Astrocyte of the spinal cord (primary cell): ENCODE measurements at regions not wholly inside any gene's neighbourhood (a gene's known extent, or its start where the extent isn't known, plus 50 kb on each side); places are given as distances from the start of the nearest gene placed in this dataset.
A peak's percentile ranks its signal among the peaks of the same experiment; 100 is the strongest.
"Not testable (repeated sequence)": the region's sequence is repeated elsewhere in the genome, so short reads cannot be mapped to it uniquely, and the experiment has no call there.

Source experiments
- DNase-seq: peaks from one replicate; pipeline ENCODE4 v3.0.0; 2011; ENCODE audit warnings: low read depth, low spot score
- H3K4me3 ChIP-seq: 2 replicates; pipeline ENCODE4 v1.5.1; 2011; ENCODE audit warnings: low read depth, mild to moderate bottlenecking, low read length, moderate library complexity
- CTCF ChIP-seq: IDR thresholded peaks from 2 replicates; pipeline ENCODE4 v1.5.1; 2012; ENCODE audit warnings: low read depth, mild to moderate bottlenecking, low read length, inconsistent platforms
- in situ Hi-C: cut with HindIII; loops from 2 replicates; pipeline ENCODE4 v1.10.0; 2017; ENCODE audit warnings: low sequenced_read_pairs

DNA sequence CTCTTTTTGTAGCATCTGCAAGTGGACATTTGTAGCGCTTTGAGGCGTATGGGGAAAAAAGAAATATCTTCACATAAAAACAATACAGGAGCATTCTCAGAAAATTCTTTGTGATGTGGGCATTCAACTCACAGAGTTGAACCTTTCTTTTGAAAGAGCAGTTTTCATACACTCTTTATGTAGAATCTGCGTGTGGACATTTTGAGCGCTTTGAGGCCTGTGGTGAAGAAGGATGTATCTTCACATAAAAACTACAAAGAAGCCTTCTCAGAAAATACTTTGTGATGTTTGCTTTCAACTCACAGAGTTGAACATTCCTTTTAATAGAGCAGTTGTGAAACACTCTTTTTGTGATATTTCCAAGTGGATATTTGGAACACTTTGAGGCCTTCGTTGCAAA lies 598.4 kb upstream of the ZNF337 start:
- H3K4me3 ChIP-seq: no peak overlapping the region
- TF ChIP-seq CTCF: no peak
- in situ Hi-C loops: no loop called here
- DNase-seq: no peak

DNA sequence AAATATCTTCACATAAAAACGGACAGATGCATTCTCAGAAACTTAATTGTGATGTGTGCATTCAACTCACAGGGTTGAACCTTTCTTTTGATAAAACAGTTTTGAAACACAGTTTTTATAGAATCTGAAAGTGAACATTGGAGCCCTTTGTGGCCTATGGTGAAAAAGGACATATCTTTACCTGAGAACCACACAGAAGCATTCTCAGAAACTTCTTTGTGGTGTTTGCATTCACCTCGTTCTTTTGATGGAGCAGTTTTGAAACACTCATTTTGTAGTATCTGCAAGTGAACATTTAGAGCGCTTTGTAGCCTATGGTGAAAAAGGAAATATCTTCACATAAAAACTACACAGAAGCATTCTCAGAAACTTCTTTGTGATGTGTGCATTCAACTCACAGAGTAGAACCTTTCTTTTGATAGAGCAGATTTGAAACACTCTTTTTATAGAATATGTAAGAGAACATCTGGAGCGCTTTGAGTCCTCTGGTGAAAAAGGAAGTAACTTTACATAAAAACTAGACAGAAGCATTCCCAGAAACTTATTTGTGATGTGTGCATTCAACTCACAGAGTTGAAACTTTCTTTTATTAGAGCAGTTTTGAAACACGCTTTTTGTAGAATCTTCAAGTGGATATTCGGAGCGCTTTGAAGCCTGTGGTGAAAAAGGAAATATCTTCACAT lies 591.9 kb upstream of the ZNF337 start:
- DNase-seq, H3K4me3 ChIP-seq, in situ Hi-C loops: not testable (repeated sequence)

DNA sequence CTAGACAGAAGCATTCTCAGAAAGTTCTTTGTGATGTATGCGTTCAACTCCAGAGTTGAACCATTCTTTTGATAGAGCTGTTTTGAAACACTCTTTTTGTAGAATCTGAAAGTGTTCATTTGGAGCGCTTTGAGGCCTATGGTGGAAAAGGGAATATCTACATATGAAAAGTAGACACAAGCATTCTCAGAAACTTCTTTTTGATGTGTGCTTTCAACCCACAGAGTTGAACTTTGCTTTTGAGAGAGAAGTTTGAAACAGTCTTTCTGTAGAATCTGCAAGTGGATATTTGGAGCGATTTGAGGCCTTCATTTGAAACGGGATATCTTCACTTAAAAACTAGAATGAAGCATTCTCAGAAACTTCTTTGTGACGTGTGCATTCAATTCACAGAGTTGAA lies 582.6 kb upstream of the ZNF337 start:
- no peak for DNase-seq
- no peak overlapping the region for H3K4me3 ChIP-seq
- in situ Hi-C loops: no loop called here
- TF ChIP-seq CTCF: no peak

- in situ Hi-C loops: no loop called here
- H3K4me3 ChIP-seq: no peak overlapping the region
- DNase-seq: no peak
- TF ChIP-seq CTCF: no peak
These were observed 580.7 kb upstream of the ZNF337 start for GRCh38 chr20:26277339-26277738.

DNA sequence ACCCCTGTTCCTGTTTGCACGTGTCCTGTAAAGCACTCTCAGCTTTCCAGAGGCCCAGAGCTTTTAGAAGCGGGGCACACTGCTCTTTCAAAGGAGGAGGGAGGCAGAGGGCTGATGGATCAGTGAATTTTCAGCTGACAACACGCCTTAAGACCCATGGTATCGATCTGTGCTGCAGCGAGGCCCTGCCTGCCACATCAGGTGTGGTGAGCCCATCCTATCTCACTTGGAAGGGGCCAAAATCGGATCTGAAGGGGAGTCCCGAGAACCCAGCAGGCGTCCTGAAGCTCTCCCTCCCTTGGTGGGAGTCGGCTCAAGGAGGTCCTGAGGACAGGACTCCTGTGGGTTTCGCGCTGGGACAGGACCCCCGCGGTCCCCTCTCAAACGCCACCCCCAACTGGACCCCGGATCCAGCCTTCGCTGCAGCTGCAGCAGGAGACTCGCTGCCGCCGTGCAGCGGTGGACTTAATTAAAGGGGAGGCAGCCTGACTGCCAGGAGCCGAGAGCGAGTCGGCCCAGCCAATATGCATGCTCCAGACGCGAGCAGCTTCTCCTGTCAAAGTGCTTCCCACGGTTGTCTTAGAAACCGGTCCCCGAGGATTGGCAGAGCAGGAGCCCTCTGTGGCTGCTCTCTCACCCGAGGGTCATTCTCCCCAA lies 580.0 kb upstream of the ZNF337 start:
- H3K4me3 ChIP-seq: no peak overlapping the region
- TF ChIP-seq CTCF: no peak
- in situ Hi-C loops: no loop called here
- DNase-seq: peak; percentile 1

GRCh38 chr20:26268762-26269161 lies 572.1 kb upstream of the ZNF337 start:
- in situ Hi-C loops, H3K4me3 ChIP-seq, DNase-seq: not testable (repeated sequence)

DNA sequence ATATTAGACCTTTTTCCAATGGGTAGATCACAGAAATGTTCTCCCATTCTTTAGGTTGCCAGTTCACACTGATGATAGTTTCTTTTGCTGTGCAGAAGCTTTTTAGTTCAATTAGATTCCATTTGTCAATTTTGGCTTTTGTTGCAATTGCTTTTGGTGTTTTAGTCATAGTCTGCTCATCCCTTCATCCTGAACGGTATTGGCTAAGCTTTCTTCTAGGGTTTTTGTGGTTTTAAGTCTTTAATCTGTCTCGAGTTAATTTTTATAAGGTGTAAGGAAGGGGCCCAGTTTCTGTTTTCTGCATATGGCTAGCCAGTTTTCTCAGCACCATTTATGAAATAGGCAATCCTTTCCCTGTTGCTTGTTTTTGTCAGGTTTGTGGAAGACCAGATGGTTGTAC lies 564.3 kb upstream of the ZNF337 start:
- in situ Hi-C loops: not testable (repeated sequence)

DNA sequence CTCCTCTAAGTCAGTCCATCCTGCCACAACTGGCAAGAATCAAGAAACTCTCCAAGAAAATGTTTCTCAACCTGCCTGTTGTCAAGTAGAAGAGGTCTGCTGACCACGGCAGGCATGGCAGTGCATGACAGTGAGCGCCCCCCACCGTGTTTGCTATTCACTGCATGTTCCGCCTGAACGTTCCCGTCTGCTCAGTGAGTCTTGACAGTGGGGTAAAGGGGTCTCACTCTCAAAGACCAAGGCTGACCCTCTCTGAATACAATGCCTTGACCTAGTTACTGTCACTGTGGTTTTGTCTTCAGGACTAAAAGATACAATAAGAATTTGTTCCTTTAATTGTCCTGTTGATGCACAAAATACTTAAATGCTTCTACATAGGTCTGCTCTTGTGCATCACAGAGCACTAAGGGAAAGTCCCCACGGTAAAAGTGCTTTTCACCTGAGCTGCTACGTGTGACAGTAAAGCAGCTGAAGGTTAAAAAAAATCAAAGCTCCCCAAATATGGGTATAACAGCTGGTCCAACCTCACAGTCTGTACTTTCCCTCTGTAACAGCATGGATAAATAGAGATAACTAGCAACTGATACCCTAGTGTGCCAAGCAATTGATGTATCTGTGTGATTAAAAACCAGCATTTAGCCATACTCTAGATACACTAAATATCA lies 555.8 kb upstream of the ZNF337 start:
- H3K4me3 ChIP-seq, DNase-seq, in situ Hi-C loops: not testable (repeated sequence)

More for the DNA sequence above, 564.3 kb upstream of the ZNF337 start:
- H3K4me3 ChIP-seq, DNase-seq: not testable (repeated sequence)

- DNase-seq, in situ Hi-C loops: not testable (repeated sequence)
These were observed 554.7 kb upstream of the ZNF337 start for GRCh38 chr20:26251376-26251775.

DNA sequence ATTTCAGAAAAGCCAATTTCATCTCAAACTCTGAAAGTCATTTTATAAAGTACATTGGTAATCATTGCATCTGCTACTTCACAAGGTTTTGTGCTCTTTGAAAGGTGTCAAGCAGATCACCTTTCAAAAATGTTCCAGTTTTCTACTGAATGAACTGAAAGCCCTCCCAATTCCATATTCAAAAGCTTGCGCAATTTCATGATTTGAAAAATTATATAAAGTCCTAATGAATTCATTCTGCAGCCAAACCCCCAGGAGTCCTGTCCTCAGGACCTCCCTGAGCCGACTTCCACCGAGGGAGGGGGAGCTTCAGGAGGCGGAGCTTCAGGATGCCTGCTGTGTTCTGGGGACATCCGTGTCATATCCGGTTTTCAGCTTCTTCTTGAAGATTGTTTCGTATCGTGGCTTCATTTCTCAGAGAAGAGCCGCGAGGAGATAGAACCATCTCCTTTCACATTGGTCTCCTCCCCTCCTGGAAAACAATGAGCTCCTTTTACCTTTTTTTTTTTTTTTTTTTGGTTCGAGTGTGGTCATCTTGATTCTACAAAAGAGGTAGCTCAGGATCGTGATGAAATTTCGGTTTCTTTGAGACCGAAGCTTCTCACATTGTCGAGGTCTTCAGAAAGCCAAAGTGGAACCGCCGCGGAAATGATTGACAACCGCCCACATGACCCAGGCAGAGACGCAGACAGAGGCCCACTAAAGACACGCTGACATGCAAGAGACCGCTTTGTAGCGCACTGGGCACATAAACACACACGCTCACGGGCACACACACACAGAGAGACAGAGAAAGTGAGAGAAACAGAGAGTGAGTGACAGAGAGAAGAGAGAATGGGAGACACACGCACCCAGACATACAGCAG lies 553.8 kb upstream of the ZNF337 start:
- in situ Hi-C loops, H3K4me3 ChIP-seq, DNase-seq: not testable (repeated sequence)

More at GRCh38 chr20:26251376-26251775, 554.7 kb upstream of the ZNF337 start:
- not testable (repeated sequence) for H3K4me3 ChIP-seq
